ENCODE measurements at regions not wholly inside any gene's neighbourhood (a gene's known extent, or its start where the extent isn't known, plus 50 kb on each side); places are given as distances from the start of the nearest gene placed in this dataset.

DNA sequence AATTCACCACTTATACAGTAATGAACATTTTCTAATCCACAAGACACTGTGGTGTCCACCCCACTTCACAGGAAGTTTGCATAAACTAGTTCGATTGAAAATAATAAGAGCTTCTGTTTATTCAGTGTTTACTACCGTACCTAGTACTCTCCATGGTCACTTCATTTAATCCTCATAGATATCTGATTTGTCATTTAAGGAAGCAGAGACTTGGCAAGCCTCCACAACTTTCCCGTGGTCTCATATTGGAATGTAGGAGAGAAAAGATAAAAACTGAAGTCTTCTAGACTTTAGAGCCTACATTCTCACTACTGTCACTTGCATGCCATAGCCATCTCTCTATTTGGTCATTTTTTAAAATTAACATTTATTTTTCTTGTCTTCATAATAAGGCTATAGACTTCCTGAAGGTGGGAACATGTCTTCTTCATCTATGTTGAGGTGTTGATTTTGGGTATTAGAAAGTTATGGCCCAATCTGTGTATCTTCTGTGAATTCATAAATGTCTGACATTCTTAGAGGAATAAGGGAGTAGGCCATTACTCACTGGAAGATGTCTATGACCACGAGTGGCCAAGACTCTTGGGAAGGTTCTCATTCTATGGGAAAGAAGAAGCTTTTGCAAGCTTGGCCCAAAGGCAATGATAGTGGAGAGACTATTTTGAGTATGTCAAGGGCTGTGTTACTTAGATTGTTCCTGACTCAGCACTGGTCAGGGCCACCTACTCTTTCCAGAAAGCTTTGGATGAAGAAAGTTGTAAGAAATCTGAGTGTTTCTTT lies 423.7 kb downstream of the LRIG3 start:
- Mint-ChIP-seq H3K4me1 (ENCODE audit: low read depth) (no peaks in the 10 kb centered on the region), H3K4me3 (no peak overlapping the region), H3K27me3 (no peaks in the 10 kb centered on the region), H3K27ac (no peak overlapping the region), H3K9me3 (peaks cover 4% of the 10 kb centered on the region), H3K36me3 (ENCODE audit: low read depth) (no peaks in the 10 kb centered on the region)
- ChIA-PET POLR2A (no interaction called here), CTCF (no interaction called here)
- Histone ChIP-seq H3K4me3 (ENCODE audit: low read length) (no peak overlapping the region), H3K36me3 (ENCODE audit: insufficient read depth, low read length) (no peaks in the 10 kb centered on the region), H3K9me3 (ENCODE audit: control insufficient read depth in 1 of 2, insufficient read depth in 1 of 2, low read length in 2 of 2) (no peaks in the 10 kb centered on the region), H3K27me3 (ENCODE audit: control insufficient read depth in 1 of 2, insufficient read depth in 2 of 2, low read length in 2 of 2) (no peaks in the 10 kb centered on the region), H3K27ac (ENCODE audit: low read depth in 1 of 2, low read length in 2 of 2) (no peak overlapping the region), H3K4me1 (ENCODE audit: insufficient read depth, low read length) (no peaks in the 10 kb centered on the region)
- ATAC-seq (ENCODE audit: poor library complexity) (no peak), DNase-seq (no peak)
- TF ChIP-seq, protein P1, sequence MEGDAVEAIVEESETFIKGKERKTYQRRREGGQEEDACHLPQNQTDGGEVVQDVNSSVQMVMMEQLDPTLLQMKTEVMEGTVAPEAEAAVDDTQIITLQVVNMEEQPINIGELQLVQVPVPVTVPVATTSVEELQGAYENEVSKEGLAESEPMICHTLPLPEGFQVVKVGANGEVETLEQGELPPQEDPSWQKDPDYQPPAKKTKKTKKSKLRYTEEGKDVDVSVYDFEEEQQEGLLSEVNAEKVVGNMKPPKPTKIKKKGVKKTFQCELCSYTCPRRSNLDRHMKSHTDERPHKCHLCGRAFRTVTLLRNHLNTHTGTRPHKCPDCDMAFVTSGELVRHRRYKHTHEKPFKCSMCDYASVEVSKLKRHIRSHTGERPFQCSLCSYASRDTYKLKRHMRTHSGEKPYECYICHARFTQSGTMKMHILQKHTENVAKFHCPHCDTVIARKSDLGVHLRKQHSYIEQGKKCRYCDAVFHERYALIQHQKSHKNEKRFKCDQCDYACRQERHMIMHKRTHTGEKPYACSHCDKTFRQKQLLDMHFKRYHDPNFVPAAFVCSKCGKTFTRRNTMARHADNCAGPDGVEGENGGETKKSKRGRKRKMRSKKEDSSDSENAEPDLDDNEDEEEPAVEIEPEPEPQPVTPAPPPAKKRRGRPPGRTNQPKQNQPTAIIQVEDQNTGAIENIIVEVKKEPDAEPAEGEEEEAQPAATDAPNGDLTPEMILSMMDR (IDR thresholded peaks at IDR 0.05) = no peak
- intact Hi-C loops (cut with DNase I, micrococcal nuclease) = no loop called here

DNA sequence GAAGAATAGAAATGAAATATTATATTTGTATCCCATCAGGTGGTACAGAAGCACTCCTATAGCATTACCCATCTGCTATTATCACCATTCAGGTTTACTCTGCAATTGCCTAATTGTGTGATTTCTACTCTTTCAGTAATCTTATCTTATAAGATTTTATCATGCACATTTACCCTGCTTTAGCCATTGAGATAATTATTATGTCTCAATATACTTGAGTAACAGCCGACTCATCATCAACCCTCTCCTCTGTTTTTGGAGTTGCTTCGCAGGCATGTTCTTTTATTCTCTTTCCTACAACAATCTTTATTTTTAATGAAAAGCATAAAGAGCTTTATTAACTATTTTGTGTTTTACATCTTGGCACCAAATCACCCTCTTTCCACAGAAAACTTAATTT lies 419.9 kb downstream of the LRIG3 start:
- H3K4me3 Mint-ChIP-seq = no peak overlapping the region
- Histone ChIP-seq H3K27me3 (ENCODE audit: control insufficient read depth in 1 of 2, insufficient read depth in 2 of 2, low read length in 2 of 2) (no peaks in the 10 kb centered on the region), H3K4me1 (ENCODE audit: insufficient read depth, low read length) (no peaks in the 10 kb centered on the region), H3K9me3 (ENCODE audit: control insufficient read depth in 1 of 2, insufficient read depth in 1 of 2, low read length in 2 of 2) (no peaks in the 10 kb centered on the region), H3K27ac (ENCODE audit: low read depth in 1 of 2, low read length in 2 of 2) (no peak overlapping the region), H3K4me3 (ENCODE audit: low read length) (no peak overlapping the region), H3K36me3 (ENCODE audit: insufficient read depth, low read length) (no peaks in the 10 kb centered on the region)
- POLR2A ChIA-PET = no interaction called here
- TF ChIP-seq, protein P1 (IDR thresholded peaks at IDR 0.05) = no peak
- no peak overlapping the region for H3K27ac Mint-ChIP-seq
- H3K36me3 Mint-ChIP-seq (ENCODE audit: low read depth) = no peaks in the 10 kb centered on the region
- ATAC-seq (ENCODE audit: poor library complexity) (no peak), DNase-seq (no peak)
- H3K27me3 Mint-ChIP-seq = no peaks in the 10 kb centered on the region
- intact Hi-C loops (cut with DNase I, micrococcal nuclease) = no loop called here
- no peaks in the 10 kb centered on the region for H3K9me3 Mint-ChIP-seq
- CTCF ChIA-PET = no interaction called here
- H3K4me1 Mint-ChIP-seq (ENCODE audit: low read depth) = no peaks in the 10 kb centered on the region

DNA sequence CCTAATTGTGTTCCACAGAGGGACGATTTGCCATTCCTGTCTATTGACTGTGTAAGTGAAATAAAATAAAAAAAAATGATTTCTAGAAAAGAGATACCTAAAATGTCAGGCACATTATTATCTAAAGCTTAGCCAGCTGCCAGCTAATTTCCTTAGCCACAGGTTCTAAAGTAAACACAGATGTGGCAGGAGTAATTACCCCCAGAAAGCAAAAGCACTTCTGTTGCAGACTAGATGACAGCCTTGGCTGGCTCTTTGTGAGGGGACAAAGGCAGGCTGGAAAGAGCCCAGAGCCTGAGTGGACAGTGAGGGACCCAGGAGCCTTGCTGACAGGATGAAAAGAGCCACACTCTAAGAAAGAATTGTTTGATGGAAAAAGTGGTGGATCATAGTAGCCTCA lies 418.1 kb downstream of the LRIG3 start:
- Histone ChIP-seq H3K9me3 (ENCODE audit: control insufficient read depth in 1 of 2, insufficient read depth in 1 of 2, low read length in 2 of 2) (no peaks in the 10 kb centered on the region), H3K4me1 (ENCODE audit: insufficient read depth, low read length) (no peaks in the 10 kb centered on the region), H3K4me3 (ENCODE audit: low read length) (no peak overlapping the region), H3K27me3 (ENCODE audit: control insufficient read depth in 1 of 2, insufficient read depth in 2 of 2, low read length in 2 of 2) (no peaks in the 10 kb centered on the region), H3K27ac (ENCODE audit: low read depth in 1 of 2, low read length in 2 of 2) (no peak overlapping the region), H3K36me3 (ENCODE audit: insufficient read depth, low read length) (no peaks in the 10 kb centered on the region)
- Mint-ChIP-seq H3K4me1 (ENCODE audit: low read depth) (no peaks in the 10 kb centered on the region), H3K9me3 (no peaks in the 10 kb centered on the region), H3K27me3 (peaks cover 5% of the 10 kb centered on the region), H3K36me3 (ENCODE audit: low read depth) (no peaks in the 10 kb centered on the region), H3K4me3 (no peak overlapping the region), H3K27ac (no peak overlapping the region)
- intact Hi-C loops (cut with DNase I, micrococcal nuclease) = no loop called here
- ChIA-PET POLR2A (no interaction called here), CTCF (no interaction called here)
- ATAC-seq (ENCODE audit: poor library complexity) (no peak), DNase-seq (no peak)
- TF ChIP-seq, protein P1 (IDR thresholded peaks at IDR 0.05) = no peak
